ENCODE measurements at regions not wholly inside any gene's neighbourhood (a gene's known extent, or its start where the extent isn't known, plus 50 kb on each side); places are given as distances from the start of the nearest gene placed in this dataset.
"Not testable (repeated sequence)": the region's sequence is repeated elsewhere in the genome, so short reads cannot be mapped to it uniquely, and the experiment has no call there.

GRCh38 chr6:11486959-11487358, 50.6 kb upstream of the TMEM170B start:
- no peak for DNase-seq (ENCODE audit: low read depth, low spot score)

- DNase-seq (ENCODE audit: low read depth, low spot score): no peak
Observed at GRCh38 chr6:11486486-11486885, 51.1 kb upstream of the TMEM170B start.

GRCh38 chr6:11486051-11486450, 51.5 kb upstream of the TMEM170B start:
- peak; percentile 60 for DNase-seq (ENCODE audit: low read depth, low spot score)

- no peak for DNase-seq (ENCODE audit: low read depth, low spot score)
Observed at GRCh38 chr6:11485271-11485670, 52.3 kb upstream of the TMEM170B start.

- no peak for DNase-seq (ENCODE audit: low read depth, low spot score)
Observed at GRCh38 chr6:11484441-11484840, 53.1 kb upstream of the TMEM170B start.

GRCh38 chr6:11482616-11483015, 54.9 kb upstream of the TMEM170B start:
- no peak for DNase-seq (ENCODE audit: low read depth, low spot score)

GRCh38 chr6:11480541-11480940, 57.0 kb upstream of the TMEM170B start:
- no peak for DNase-seq (ENCODE audit: low read depth, low spot score)

- no peak for DNase-seq (ENCODE audit: low read depth, low spot score)
Observed at GRCh38 chr6:11479296-11479695, 58.3 kb upstream of the TMEM170B start.

- DNase-seq (ENCODE audit: low read depth, low spot score): no peak
Observed at GRCh38 chr6:11478586-11478985, 59.0 kb upstream of the TMEM170B start.

- DNase-seq (ENCODE audit: low read depth, low spot score): no peak
Observed at GRCh38 chr6:11475016-11475415, 62.5 kb upstream of the TMEM170B start.

GRCh38 chr6:11473008-11473740, 64.4 kb upstream of the TMEM170B start:
- DNase-seq (ENCODE audit: low read depth, low spot score): no peak

- no peak for DNase-seq (ENCODE audit: low read depth, low spot score)
Observed at GRCh38 chr6:11471261-11471660, 66.3 kb upstream of the TMEM170B start.

GRCh38 chr6:11469684-11470083, 67.9 kb upstream of the TMEM170B start:
- no peak for DNase-seq (ENCODE audit: low read depth, low spot score)

GRCh38 chr6:11468271-11468670, 69.3 kb upstream of the TMEM170B start:
- DNase-seq (ENCODE audit: low read depth, low spot score): not testable (repeated sequence)

GRCh38 chr6:11467364-11467763, 70.2 kb upstream of the TMEM170B start:
- no peak for DNase-seq (ENCODE audit: low read depth, low spot score)

- no peak for DNase-seq (ENCODE audit: low read depth, low spot score)
Observed at GRCh38 chr6:11463398-11463780, 74.2 kb upstream of the TMEM170B start.

GRCh38 chr6:11462742-11463397, 74.7 kb upstream of the TMEM170B start:
- DNase-seq (ENCODE audit: low read depth, low spot score): no peak

GRCh38 chr6:11460837-11461661, 76.5 kb upstream of the TMEM170B start:
- no peak for DNase-seq (ENCODE audit: low read depth, low spot score)

- no peak for DNase-seq (ENCODE audit: low read depth, low spot score)
Observed at GRCh38 chr6:11460001-11460668, 77.4 kb upstream of the TMEM170B start.

GRCh38 chr6:11459079-11459610, 78.4 kb upstream of the TMEM170B start:
- DNase-seq (ENCODE audit: low read depth, low spot score): no peak

- DNase-seq (ENCODE audit: low read depth, low spot score): no peak
Observed at GRCh38 chr6:11458509-11458908, 79.0 kb upstream of the TMEM170B start.

GRCh38 chr6:11457422-11457821, 80.1 kb upstream of the TMEM170B start:
- not testable (repeated sequence) for DNase-seq (ENCODE audit: low read depth, low spot score)

All from astrocyte of the hippocampus (primary cell).